IPS DF 4.7 (cell line): ENCODE measurements at regions not wholly inside any gene's neighbourhood (a gene's known extent, or its start where the extent isn't known, plus 50 kb on each side); places are given as distances from the start of the nearest gene placed in this dataset.
A peak's percentile ranks its signal among the peaks of the same experiment; 100 is the strongest.
"Not testable (repeated sequence)": the region's sequence is repeated elsewhere in the genome, so short reads cannot be mapped to it uniquely, and the experiment has no call there.

Experiments
- DNase-seq: peaks from one replicate; pipeline ENCODE4 v3.0.0-alpha.2; 2013; ENCODE audit warnings: low spot score; ENCODE audit errors: extremely low read depth

GRCh38 chr13:106101201-106101600 lies 434.3 kb downstream of the EFNB2 start:
- DNase-seq: no peak

- peak; percentile 78 for DNase-seq
Measured at GRCh38 chr13:106100171-106100919, 435.1 kb downstream of the EFNB2 start.

GRCh38 chr13:106099765-106100164 lies 435.7 kb downstream of the EFNB2 start:
- DNase-seq: no peak

- DNase-seq: no peak
Measured at GRCh38 chr13:106098778-106099177, 436.7 kb downstream of the EFNB2 start.

DNA sequence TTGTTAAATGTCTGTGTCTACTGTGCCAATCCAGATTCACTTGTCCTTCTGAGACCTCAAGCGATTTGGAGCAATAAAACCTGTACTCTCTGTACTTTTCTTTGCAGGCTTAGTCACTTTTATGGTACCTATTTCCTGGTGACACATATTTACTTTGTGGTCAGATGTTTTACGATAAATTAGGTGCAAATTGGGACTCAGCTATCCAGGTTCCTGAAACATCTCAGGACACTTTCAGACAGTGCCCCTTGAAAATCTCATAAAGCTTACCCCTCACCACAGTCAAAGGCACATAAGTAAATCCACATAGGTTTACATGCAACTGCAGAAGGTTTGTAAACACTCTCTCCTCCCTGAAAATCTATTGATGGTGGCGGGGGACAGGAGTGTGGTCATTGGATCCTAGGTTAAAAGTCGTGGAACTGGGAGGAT lies 438.8 kb downstream of the EFNB2 start:
- no peak for DNase-seq

GRCh38 chr13:106095919-106096318 lies 439.5 kb downstream of the EFNB2 start:
- no peak for DNase-seq

GRCh38 chr13:106095406-106095805 lies 440.1 kb downstream of the EFNB2 start:
- DNase-seq: no peak

- DNase-seq: no peak
Measured at GRCh38 chr13:106090001-106090400, 445.5 kb downstream of the EFNB2 start.

- DNase-seq: no peak
Measured at GRCh38 chr13:106089261-106089980, 446.0 kb downstream of the EFNB2 start.

GRCh38 chr13:106088085-106088484 lies 447.4 kb downstream of the EFNB2 start:
- DNase-seq: no peak

DNA sequence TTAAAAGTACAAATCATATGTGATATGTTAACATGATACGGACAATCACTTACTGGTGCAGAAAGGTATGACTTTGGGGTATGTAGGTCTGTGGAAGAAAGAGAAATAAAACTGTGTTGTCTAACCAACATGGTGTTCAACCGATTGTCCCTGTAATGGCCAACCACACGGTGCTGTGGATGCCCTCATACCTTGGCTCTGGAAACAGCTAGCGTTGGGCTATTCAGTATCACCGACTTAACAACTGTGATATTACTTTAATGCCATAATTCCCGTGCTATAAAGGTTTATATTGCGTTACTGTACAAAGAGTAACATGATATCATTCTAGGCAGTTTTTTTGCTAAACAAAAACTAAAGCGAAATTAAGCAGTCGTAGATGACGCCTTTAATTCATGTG lies 448.3 kb downstream of the EFNB2 start:
- no peak for DNase-seq

GRCh38 chr13:106083620-106084350 lies 451.7 kb downstream of the EFNB2 start:
- no peak for DNase-seq

- not testable (repeated sequence) for DNase-seq
Measured at GRCh38 chr13:106081221-106081620, 454.2 kb downstream of the EFNB2 start.

GRCh38 chr13:106078191-106078590 lies 457.3 kb downstream of the EFNB2 start:
- DNase-seq: no peak

DNA sequence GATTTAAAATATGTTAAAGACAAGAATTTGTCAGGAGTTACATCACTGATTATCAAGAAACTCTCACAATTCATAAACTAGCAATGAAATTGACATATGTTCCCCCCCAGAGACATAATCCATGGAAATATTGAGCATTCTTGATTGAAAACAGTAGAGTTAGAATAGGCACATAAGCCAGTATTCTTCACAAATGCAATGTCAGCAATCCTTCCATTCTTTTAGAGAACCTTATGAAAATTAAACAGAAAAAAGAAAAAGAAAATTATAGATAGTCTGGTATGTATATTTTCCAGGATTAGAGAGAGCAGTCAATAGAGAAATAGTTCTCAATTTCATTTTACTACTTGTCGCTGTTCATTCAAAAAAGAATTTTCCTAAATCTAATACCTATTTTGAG lies 458.4 kb downstream of the EFNB2 start:
- no peak for DNase-seq

- DNase-seq: no peak
Measured at GRCh38 chr13:106072014-106072413, 463.4 kb downstream of the EFNB2 start.

DNA sequence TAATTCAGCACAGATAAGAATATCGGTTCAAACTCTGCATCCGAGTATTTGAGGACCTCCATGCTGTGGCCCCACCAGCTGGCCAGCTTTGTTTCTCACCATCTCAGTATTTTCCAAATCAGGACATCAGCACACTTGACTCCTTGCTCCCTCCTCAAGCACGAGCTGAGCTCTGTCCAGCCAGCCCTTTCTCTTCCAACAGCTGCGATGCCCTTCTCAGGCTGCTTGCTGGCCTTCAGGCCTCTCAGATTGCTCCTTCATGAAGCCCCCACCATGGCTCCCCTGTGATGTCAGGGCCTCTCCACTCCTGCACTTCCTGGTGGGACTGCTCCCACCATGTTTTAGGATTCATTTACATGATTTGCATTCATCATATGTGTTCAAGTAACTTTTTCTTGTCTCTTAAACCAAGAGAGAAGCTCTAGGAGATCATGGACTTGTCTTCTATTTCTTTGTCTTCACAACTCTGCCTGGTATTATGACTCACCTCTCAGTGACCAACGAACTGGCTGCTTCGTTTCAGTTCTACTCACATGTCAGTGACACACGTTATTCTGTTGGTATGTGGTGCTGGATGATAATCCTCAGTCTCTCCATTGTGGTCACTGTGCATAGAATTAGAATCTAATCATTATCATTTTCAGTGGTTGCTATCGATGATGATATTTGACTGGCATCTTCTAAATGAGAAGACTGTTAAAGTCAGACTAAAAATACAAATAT lies 471.7 kb downstream of the EFNB2 start:
- no peak for DNase-seq

GRCh38 chr13:106061781-106062180 lies 473.7 kb downstream of the EFNB2 start:
- DNase-seq: no peak

GRCh38 chr13:106056851-106057250 lies 478.6 kb downstream of the EFNB2 start:
- no peak for DNase-seq

DNA sequence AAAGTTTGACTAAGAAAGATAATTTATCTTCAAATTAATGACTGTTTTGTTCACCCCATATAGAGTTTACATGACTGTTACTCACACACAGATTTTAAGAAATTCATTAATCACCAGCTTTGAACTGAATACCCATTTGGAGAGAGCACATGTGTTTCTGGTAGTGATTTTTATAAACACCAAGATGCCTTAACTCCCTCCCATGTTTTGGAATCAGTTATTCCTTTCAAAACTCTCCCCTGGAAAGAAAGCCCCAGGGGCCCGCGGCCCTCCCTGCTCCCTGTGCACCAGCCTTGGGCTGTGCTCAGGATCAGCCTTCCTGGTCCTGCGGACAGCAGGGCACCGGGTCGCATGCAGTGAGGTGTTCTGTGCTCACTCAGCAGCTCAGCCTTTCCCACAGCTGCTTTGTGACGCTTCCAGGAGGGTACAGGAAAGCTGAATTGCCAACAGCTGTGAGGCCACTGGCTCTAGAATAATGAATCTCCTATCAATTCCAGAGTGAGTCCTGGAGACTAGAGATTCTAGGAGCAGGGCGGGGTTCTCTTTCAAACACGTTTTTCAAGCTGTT lies 483.2 kb downstream of the EFNB2 start:
- DNase-seq: no peak

GRCh38 chr13:106049171-106049570 lies 486.3 kb downstream of the EFNB2 start:
- no peak for DNase-seq
